ENCODE measurements at regions not wholly inside any gene's neighbourhood (a gene's known extent, or its start where the extent isn't known, plus 50 kb on each side); places are given as distances from the start of the nearest gene placed in this dataset.

GRCh38 chr16:55943267-55943666 lies 68.1 kb upstream of the CES5A start:
- TF ChIP-seq CTCF (IDR thresholded peaks at IDR 0.05; ENCODE audit: poor library complexity, severe bottlenecking) (no peak), POLR2AphosphoS5 (IDR thresholded peaks at IDR 0.05) (no peak), RAD21 (conservative IDR thresholded peaks at IDR 0.05) (no peak), EP300 (conservative IDR thresholded peaks at IDR 0.05; ENCODE audit: poor library complexity, severe bottlenecking) (no peak), TAF1 (IDR thresholded peaks at IDR 0.05; ENCODE audit: low read depth) (no peak), MXI1 (conservative IDR thresholded peaks at IDR 0.05; ENCODE audit: poor library complexity, severe bottlenecking) (no peak), EZH2 (IDR thresholded peaks at IDR 0.05; ENCODE audit: borderline replicate concordance, insufficient read depth, low read length, poor library complexity, severe bottlenecking) (no peak), SMC3 (conservative IDR thresholded peaks at IDR 0.05; ENCODE audit: poor library complexity) (no peak)
- TF ChIP-seq, protein P1, sequence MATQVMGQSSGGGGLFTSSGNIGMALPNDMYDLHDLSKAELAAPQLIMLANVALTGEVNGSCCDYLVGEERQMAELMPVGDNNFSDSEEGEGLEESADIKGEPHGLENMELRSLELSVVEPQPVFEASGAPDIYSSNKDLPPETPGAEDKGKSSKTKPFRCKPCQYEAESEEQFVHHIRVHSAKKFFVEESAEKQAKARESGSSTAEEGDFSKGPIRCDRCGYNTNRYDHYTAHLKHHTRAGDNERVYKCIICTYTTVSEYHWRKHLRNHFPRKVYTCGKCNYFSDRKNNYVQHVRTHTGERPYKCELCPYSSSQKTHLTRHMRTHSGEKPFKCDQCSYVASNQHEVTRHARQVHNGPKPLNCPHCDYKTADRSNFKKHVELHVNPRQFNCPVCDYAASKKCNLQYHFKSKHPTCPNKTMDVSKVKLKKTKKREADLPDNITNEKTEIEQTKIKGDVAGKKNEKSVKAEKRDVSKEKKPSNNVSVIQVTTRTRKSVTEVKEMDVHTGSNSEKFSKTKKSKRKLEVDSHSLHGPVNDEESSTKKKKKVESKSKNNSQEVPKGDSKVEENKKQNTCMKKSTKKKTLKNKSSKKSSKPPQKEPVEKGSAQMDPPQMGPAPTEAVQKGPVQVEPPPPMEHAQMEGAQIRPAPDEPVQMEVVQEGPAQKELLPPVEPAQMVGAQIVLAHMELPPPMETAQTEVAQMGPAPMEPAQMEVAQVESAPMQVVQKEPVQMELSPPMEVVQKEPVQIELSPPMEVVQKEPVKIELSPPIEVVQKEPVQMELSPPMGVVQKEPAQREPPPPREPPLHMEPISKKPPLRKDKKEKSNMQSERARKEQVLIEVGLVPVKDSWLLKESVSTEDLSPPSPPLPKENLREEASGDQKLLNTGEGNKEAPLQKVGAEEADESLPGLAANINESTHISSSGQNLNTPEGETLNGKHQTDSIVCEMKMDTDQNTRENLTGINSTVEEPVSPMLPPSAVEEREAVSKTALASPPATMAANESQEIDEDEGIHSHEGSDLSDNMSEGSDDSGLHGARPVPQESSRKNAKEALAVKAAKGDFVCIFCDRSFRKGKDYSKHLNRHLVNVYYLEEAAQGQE (IDR thresholded peaks at IDR 0.05; ENCODE audit: borderline replicate concordance) = no peak

Measured in neural cell (in vitro differentiated cells).